WTC11 (cell line): ENCODE measurements at regions not wholly inside any gene's neighbourhood (a gene's known extent, or its start where the extent isn't known, plus 50 kb on each side); places are given as distances from the start of the nearest gene placed in this dataset.

Experiments used
- ATAC-seq: fragments of 200-7000 bp; cut with Tn5 transposase; 2 replicates; pipeline ENCODE4 v1.10.0; 2021; ENCODE audit warnings: mild to moderate bottlenecking, moderate library complexity
- CTCF ChIA-PET: fragments of 300-600 bp; sonication (Branson Sonifier 250); formaldehyde crosslinking; loops from one replicate; lab custom pipeline; 2021; ENCODE audit warnings: antibody characterized with exemption; lab: Charles Lee
- POLR2A ChIA-PET: fragments of 350-600 bp; sonication (Branson Sonifier 250); formaldehyde crosslinking; loops from one replicate; lab custom pipeline; 2021; ENCODE audit warnings: antibody characterized with exemption; lab: Charles Lee
- DNase-seq: peaks from one replicate; pipeline ENCODE4 v3.0.0; 2021; ENCODE audit warnings: low spot score
- H3K27ac Mint-ChIP-seq: 2 replicates; pipeline ENCODE4 v1.8.0; 2021; ENCODE audit warnings: mixed read lengths
- H3K27me3 Mint-ChIP-seq: 2 replicates; pipeline ENCODE4 v1.8.0; 2021; ENCODE audit warnings: low read depth, mild to moderate bottlenecking, moderate library complexity, mixed read lengths
- H3K36me3 Mint-ChIP-seq: 2 replicates; pipeline ENCODE4 v1.8.0; 2021; ENCODE audit warnings: mixed read lengths
- H3K4me1 Mint-ChIP-seq: 2 replicates; pipeline ENCODE4 v1.8.0; 2022; ENCODE audit warnings: mixed read lengths
- H3K4me3 Mint-ChIP-seq: 2 replicates; pipeline ENCODE4 v1.8.0; 2021; ENCODE audit warnings: mild to moderate bottlenecking, moderate library complexity, mixed read lengths
- H3K9me3 Mint-ChIP-seq: 2 replicates; pipeline ENCODE4 v1.8.0; 2021; ENCODE audit warnings: mixed read lengths
- AR ChIP-seq: fragments of 250-450 bp; sonication (Bioruptor Pico); IDR thresholded peaks from 2 replicates; pipeline ENCODE4 v1.9.0; 2021; ENCODE audit warnings: mild to moderate bottlenecking
- CBFB ChIP-seq: sonication (generic); formaldehyde crosslinking; IDR thresholded peaks from 2 replicates; pipeline ENCODE4 v1.8.1; 2022; ENCODE audit warnings: mild to moderate bottlenecking, low read depth, missing genetic modification reagents
- CREB1 ChIP-seq: sonication (generic); formaldehyde crosslinking; IDR thresholded peaks from 2 replicates; pipeline ENCODE4 v1.8.0; 2023; ENCODE audit warnings: mild to moderate bottlenecking, missing genetic modification reagents
- ERG ChIP-seq: fragments of 250-450 bp; sonication (Bioruptor Pico); IDR thresholded peaks from 2 replicates; pipeline ENCODE4 v1.8.0; 2021; ENCODE audit warnings: mild to moderate bottlenecking
- GRHL2 ChIP-seq: fragments of 250-450 bp; sonication (Bioruptor Pico); IDR thresholded peaks from 2 replicates; pipeline ENCODE4 v1.8.0; 2022; ENCODE audit warnings: mild to moderate bottlenecking, moderate library complexity; ENCODE audit not compliant: insufficient replicate concordance, severe bottlenecking
- GTF2I ChIP-seq: fragments of 250-450 bp; sonication (Bioruptor Pico); conservative IDR thresholded peaks from 2 replicates; pipeline ENCODE4 v1.4.0; 2021; ENCODE audit warnings: mild to moderate bottlenecking
- IRF2 ChIP-seq: sonication (generic); formaldehyde crosslinking; IDR thresholded peaks from 2 replicates; pipeline ENCODE4 v1.8.0; 2022; ENCODE audit warnings: low read depth, missing genetic modification reagents, borderline replicate concordance
- NR2C2 ChIP-seq: sonication (generic); formaldehyde crosslinking; IDR thresholded peaks from 2 replicates; pipeline ENCODE4 v1.8.0; 2022; ENCODE audit warnings: mild to moderate bottlenecking, missing genetic modification reagents
- NR3C1 ChIP-seq: sonication (generic); formaldehyde crosslinking; conservative IDR thresholded peaks from 2 replicates; pipeline ENCODE4 v1.8.1; 2023; ENCODE audit warnings: low read depth, mild to moderate bottlenecking, missing genetic modification reagents
- SMAD3 ChIP-seq: sonication (generic); formaldehyde crosslinking; IDR thresholded peaks from 2 replicates; pipeline ENCODE4 v1.8.0; 2022; ENCODE audit warnings: missing genetic modification reagents, mild to moderate bottlenecking, borderline replicate concordance
- SOX15 ChIP-seq: fragments of 250-450 bp; sonication (Bioruptor Pico); IDR thresholded peaks from 2 replicates; pipeline ENCODE4 v1.9.0; 2021; ENCODE audit warnings: mild to moderate bottlenecking
- TEAD1 ChIP-seq: sonication (generic); formaldehyde crosslinking; IDR thresholded peaks from 2 replicates; pipeline ENCODE4 v1.8.0; 2022; ENCODE audit warnings: mild to moderate bottlenecking, missing genetic modification reagents
- TEAD4 ChIP-seq: sonication (generic); formaldehyde crosslinking; IDR thresholded peaks from 2 replicates; pipeline ENCODE4 v1.8.0; 2022; ENCODE audit warnings: mild to moderate bottlenecking, missing genetic modification reagents
- TP53 ChIP-seq: sonication (generic); formaldehyde crosslinking; IDR thresholded peaks from 2 replicates; pipeline ENCODE4 v1.8.1; 2023; ENCODE audit warnings: mild to moderate bottlenecking, missing genetic modification reagents
- ZNF121 ChIP-seq: sonication (generic); formaldehyde crosslinking; IDR thresholded peaks from 2 replicates; pipeline ENCODE4 v1.8.0; 2023; ENCODE audit warnings: missing genetic modification reagents

- no peak for TF ChIP-seq TEAD1 (CRISPR knock-in tag)
- TF ChIP-seq, all 79 proteins: peak for 0
- H3K4me3 Mint-ChIP-seq = no peak overlapping the region
- 0 out of 2 replicates have a peak, but pooled peaks cover 3% of the 10 kb centered on the region for H3K36me3 Mint-ChIP-seq
- H3K9me3 Mint-ChIP-seq = peaks cover 25% of the 10 kb centered on the region
- ChIA-PET POLR2A (no interaction called here), CTCF (interaction anchor here (0.9 to 1.3 kb wide), 2 partner anchors 16 to 21 kb away, joined by 3 to 6 read pairs; no protein-coding TSS in a partner anchor)
- no peak for ATAC-seq
- H3K4me1 Mint-ChIP-seq = peaks cover 4% of the 10 kb centered on the region
- H3K27me3 Mint-ChIP-seq = no peaks in the 10 kb centered on the region; the same call in 1 of the 2 replicates
- H3K27ac Mint-ChIP-seq = no peak overlapping the region
- DNase-seq = no peak
Observed at GRCh38 chr5:174295702-174296436, 250.4 kb downstream of the NSG2 start.

- peaks cover 20% of the 10 kb centered on the region for H3K9me3 Mint-ChIP-seq
- TF ChIP-seq SMAD3 (CRISPR knock-in tag) = no peak
- TF ChIP-seq GTF2I (CRISPR knock-in tag) = no peak
- no peak for TF ChIP-seq AR
- no peak for TF ChIP-seq NR3C1 (CRISPR knock-in tag)
- no peak for TF ChIP-seq SOX15 (CRISPR knock-in tag)
- no peak for TF ChIP-seq NR2C2 (CRISPR knock-in tag)
- no peak for DNase-seq
- H3K36me3 Mint-ChIP-seq = 0 out of 2 replicates have a peak, but pooled peaks cover 3% of the 10 kb centered on the region
- H3K4me3 Mint-ChIP-seq = no peak overlapping the region
- CTCF ChIA-PET = interaction anchor here (1.8 to 2.3 kb wide), 3 partner anchors 11 to 255 kb away, joined by 9 to 12 read pairs (median 10); partner anchors contain the start of gene NSG2
- POLR2A ChIA-PET = no interaction called here
- H3K27me3 Mint-ChIP-seq = no peaks in the 10 kb centered on the region
- ATAC-seq = no peak
- H3K4me1 Mint-ChIP-seq = peaks cover 20% of the 10 kb centered on the region
- no peak overlapping the region for H3K27ac Mint-ChIP-seq
Observed at GRCh38 chr5:174300118-174300940, 254.8 kb downstream of the NSG2 start.

GRCh38 chr5:174300941-174301761, 255.6 kb downstream of the NSG2 start:
- H3K9me3 Mint-ChIP-seq = peaks cover 20% of the 10 kb centered on the region
- DNase-seq (no peak), ATAC-seq (peak; percentile 69)
- 0 out of 2 replicates have a peak, but pooled peaks cover 3% of the 10 kb centered on the region for H3K36me3 Mint-ChIP-seq
- H3K4me1 Mint-ChIP-seq = peaks cover 20% of the 10 kb centered on the region
- no peak overlapping the region for H3K27ac Mint-ChIP-seq
- H3K27me3 Mint-ChIP-seq = no peaks in the 10 kb centered on the region
- H3K4me3 Mint-ChIP-seq = no peak overlapping the region
- no peak for TF ChIP-seq IRF2
- no peak for TF ChIP-seq TP53 (CRISPR knock-in tag)
- no peak for TF ChIP-seq CBFB (CRISPR knock-in tag)
- TF ChIP-seq TEAD4 (CRISPR knock-in tag) = no peak
- no peak for TF ChIP-seq ZNF121 (CRISPR knock-in tag)
- no peak for TF ChIP-seq ERG
- TF ChIP-seq CREB1 = no peak
- no peak for TF ChIP-seq GRHL2 (CRISPR knock-in tag)
- TF ChIP-seq TEAD1 (CRISPR knock-in tag) = no peak
- ChIA-PET POLR2A (no interaction called here), CTCF (interaction anchor here (0.9 to 2.3 kb wide), 4 partner anchors 9 to 256 kb away, joined by 3 to 12 read pairs (median 10); partner anchors contain the start of gene NSG2)
